NCI-H2081 treated with DMSO at 0.1 percent for 48 hours (cell line): ENCODE measurements at regions not wholly inside any gene's neighbourhood (a gene's known extent, or its start where the extent isn't known, plus 50 kb on each side); places are given as distances from the start of the nearest gene placed in this dataset.

Experiments used
- DNase-seq: peaks from one replicate; lab custom pipeline; 2025; lab: John Stamatoyannopoulos, UW

DNA sequence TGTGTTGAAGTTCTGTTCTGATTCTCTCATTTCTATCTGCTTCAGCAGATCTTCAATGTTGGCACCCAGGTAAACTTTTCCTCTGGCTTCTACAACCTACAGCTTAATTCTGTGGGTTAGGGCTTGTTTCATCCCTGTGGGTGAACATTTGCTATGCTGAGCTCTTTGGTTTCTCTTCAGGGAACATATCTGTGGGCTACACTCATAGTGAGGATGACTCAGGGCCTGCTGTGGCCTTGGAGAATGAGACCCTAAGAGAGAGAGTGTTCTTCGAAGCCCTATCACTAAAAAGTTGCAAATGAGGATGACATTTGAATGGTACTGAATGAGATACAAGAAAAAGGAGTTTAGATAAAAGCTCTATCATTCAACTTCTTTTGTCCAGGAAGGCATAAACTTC is 346.2 kb upstream of the CBLB start:
- DNase-seq, result no peak

DNA sequence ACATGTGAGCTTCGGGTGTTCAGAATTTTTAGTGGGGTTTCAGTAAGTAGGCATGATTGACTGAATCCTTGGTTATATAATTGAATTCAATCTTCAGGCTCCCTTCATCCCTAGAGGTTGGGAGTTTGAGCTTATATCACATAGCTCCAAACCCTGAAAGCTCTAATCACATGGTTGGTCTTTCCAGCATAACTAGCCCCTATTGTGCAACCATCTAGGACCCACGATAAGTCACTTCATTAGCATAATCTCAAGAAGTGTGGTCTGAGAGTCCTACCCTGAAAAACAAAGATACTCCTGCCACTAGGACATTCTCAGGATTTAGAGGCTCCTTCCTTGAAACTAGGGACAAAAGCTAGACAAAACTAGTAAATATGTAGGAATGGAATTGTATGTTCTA is 348.9 kb upstream of the CBLB start:
- DNase-seq, result no peak

DNA sequence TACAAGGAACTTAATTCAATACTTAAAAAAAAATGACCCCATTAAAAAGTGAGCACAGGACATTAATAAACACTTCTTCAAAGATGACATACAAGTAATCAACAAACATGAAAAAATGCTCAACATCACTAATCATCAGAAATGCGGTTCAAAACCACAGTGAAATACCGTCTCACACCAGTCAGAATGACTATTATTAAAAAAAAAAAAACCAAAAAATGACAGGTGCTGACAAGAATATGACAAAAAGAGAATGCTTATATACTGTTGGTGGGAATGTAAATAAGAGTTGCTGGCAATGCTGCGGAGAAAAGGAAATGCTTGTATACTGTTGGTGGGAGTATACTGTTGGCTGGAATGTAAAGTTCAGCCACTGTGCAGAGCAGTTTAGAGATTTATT is 358.3 kb upstream of the CBLB start:
- no peak for DNase-seq

DNA sequence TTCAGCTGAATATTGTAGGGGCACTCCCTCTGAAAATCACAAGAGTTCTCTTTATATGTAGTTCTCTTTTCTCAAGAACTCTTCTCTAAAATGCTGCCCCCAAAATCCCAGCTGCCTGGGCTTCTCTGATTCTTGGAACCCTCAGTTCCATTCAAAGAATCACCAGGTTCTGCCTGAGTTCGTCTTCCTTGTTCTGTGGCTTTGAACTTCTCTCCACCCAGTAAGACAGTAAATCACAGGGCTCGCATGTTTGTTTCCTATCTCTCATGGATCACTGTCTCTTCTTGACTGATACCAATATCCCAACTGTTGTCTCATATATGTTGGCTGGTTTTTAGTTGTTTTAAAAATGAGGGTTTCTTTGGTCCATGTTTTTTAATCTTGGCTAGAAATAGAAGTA is 359.5 kb upstream of the CBLB start:
- DNase-seq, result no peak

DNA sequence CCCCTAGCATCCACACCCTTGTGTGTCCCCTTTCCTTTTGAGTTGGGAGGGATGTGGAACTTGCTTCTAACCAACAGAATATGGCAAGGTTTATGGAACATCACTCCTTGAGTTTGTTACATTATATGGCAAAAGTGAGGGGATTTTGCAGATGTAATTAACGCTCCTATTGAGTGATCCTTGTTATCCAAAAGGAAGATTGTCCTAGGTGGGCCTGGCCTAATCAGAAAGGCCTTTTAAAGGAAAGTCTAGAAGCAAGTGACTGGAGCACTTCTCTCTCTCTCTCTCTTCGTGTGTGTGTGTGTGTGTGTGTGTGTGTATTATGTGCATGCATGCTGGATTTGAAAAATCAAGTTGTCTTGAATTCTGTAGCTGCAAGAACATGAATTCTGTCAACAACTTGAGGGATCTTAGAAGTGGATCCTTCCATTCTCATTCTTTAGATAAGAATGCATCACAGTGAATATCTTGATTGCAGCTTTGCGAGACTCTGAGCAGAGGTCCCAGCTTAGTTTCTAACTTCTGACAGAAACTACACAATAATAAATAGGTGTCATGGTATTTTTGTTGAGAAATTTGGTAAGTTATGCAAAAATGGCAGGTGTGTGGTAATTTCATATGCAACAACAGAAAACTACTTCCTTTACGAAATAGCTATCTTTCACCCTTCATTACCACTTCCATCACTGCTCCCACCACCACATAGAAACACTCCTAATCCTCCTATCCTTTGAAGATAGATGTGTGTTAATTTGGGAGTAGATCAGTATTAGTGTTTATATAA is 360.9 kb upstream of the CBLB start:
- DNase-seq, result no peak

DNA sequence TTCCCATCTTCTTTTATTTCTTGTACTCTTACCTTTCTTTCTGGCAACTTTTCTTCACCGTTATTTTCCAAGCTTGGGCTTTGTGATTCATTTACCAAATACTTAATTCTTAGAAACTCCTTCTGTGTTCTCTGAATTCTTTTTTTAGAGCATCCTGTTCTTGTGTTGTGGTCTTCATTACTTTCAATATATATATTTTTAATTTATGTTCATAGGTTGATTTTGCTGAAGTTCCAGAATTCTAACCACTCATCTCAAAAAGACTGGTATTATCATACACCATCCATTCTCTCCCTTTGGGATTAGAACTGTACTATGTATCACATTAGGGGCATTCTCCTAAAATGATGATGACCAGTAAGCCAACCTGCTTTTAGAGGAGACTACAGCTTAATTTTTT is 362.3 kb upstream of the CBLB start:
- DNase-seq, result no peak

DNA sequence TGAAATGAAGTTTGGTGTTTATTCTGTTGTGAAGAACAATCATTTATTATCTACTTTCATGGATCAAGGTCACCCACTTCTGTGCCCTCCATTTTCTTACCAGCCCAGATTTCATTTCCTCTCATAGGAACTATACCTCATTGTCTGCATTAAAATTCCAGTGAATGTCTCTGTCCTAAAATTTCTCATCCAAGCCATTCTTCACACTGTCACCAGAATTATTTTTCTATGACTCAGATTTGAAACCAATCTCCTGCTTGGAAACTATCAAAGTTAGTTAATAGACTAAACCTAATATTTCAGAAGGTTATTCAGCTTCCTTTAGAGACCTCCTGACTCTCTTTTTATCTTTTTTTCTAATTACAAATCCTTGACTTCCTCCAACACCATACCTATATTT is 364.1 kb upstream of the CBLB start:
- DNase-seq, result no peak

DNA sequence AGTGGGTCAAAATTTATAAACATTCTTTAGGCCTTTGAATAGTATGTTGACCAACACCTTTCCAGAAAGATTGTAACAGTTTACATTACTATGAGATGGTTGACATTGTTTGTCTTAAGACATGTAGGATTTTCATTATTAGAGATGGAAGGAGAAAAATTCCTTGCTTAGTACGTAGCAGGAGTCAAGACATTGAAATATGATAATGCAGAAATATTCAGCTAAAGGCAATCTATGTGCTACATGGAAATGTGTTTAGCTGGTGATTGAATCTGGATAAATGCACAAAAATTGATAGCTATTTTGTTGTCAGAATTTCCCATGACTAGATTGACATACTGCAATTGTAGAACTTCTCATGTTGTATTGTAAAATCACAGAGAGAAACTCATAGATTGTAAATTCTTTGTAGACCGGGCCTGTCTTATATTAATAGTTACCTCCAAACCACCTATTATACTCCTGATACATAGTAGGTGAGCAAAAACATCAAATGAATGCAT is 370.4 kb upstream of the CBLB start:
- no peak for DNase-seq

DNA sequence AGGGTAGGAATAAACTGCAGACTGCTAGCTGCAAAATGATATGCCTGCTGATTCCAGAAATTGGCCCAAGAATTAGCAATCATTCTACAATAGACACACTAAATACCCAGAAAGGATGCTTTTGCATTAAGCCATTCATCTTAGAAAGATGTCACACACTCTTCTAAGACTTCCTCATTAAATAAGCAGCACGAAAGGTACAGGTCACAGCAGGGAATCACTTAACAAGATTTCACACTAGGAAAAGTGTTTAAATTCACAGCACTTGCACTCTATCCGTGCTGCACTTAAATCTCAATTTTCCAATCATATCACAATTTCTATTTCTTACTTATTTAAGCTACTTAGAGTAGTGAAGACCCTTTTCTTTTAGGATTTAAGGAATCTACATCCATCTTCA is 372.8 kb upstream of the CBLB start:
- DNase-seq, result no peak

DNA sequence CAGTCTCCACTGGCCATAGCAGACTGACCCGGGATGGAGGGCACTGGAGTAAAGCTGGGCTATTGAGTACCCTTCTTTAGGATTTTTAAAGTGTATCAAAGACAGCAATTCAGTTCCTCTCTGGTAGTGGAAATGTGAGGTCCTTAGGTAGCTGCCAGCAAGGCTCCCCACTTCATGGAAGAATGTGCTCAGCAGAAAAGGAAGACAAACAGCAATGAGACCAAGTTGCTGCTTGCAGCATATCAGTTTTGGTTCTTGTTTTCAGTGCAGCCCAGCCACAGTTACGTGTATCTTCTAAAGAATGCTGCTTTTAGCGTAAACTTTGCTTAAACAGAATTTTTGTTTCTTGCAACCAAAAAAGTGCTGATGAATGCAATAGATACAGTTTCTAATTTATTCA is 374.0 kb upstream of the CBLB start:
- no peak for DNase-seq

DNA sequence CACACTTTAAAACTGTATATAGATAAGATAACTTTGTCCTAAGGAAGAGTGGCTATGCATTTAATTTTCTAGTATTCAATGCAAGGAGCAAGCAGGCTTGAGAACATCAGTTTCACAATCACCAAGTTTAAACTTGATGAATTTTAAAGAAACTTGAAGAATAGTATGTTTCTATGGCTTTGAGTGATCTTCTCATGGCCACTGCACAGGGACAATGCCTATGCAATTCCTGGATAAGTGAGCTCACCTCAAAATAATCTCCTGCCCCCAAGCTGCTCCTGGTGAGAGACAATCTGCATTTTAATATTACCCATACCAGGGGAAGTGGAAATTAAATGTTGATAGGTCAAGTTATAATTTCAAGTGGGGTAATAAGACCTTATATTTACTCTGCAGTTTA is 376.6 kb upstream of the CBLB start:
- no peak for DNase-seq

DNA sequence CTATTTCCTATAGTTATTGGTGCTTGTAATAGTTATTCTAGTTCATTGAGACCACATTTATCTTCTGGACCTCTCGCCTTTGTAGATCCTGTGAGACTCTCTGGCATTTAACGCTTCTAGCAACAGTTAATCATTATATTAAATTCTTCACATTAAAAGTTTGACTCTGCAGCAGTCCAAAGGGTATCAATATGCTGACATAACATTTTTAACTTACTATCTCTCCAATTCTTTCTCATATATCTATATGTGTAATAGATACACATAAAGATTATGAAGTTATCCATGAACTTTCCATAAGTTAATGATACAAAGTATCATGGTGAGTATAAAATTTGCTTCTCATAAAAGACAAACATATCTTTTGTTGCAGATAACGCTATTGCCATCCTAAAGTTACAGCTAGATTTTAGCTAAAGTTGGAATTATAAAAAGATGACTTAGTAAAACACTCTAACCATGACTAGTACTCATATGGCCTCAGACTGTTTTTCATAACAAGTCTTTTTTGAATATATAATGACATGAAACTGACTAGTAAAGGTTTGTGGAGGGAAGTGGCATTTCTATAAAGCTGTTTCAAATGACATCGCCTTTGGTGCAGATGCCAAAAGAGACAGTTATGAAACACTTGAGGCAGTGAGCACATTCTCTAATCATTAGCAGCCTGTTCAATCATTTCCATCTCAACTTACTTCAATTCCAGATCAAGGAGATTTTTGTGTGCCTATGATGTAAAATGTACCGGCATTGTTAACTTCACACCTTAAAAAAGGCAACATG is 379.3 kb upstream of the CBLB start:
- no peak for DNase-seq

DNA sequence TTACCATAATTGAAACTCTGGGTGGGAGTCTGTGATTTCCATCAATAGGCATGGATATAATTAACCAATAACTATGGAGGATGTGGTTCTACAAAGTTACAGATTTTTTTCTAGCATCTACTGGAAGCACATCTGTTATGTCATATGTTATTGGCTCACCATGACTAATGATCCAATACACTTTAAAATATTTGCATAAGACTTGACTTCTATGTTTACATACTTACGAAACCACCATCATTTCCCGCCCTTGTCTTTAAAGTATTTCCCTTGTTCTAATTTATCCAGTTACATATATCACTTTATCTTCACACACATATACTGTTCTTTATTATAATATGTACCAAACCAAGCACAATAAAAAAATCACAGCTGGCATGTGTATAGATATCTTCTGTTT is 380.3 kb upstream of the CBLB start:
- DNase-seq, result no peak

DNA sequence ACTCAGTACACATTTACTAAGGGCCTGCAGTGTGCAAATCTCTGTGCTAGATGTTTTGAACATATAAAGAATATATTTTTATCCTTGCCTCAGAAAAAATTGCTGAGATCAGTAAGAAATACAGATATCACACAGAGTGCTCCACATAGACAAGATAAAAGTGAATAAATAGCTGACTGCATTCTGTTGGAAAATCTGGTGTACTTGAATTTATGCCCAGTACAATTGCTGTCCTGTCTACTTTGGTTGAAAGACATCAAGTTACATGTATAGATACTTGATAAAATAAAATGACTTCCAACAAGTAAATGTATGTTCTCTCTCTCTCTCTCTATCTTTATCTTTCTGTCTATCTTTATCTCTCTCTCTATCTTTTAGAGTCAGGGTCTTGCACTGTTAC is 381.2 kb upstream of the CBLB start:
- DNase-seq, result no peak

DNA sequence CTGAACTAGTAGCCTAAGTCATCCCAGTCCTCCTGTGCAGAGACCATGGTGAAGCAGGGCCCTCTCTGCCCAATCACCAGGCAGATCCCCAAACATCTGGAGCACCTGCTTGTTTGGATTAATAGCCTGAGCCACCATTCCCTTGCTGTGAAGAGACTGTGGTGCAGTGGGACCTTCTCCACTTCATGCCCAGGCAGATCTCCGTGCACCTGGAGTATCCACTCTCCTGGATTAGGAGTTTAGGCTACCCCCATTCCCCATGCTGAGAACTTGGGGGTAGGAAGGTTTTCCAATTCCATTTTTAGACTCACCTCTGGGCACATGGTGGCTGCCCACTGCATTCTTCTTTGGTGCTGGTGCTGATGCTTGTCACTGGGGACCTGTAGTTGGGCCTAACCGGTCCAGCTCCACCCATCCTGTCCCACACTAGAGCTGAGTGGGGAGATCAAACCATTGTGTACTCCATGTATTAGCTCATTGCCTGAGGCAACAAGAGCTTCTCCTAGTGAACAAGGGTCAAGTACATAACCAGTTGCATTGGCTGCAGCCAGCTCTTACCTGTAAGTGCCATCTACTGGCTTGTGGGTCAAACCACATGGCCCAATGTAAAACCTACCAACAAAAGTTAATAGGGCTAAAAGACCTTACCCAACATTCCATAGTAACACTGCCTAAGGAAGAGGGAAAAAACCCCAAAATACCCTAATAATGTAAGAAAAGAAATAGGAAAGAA is 382.5 kb upstream of the CBLB start:
- no peak for DNase-seq

DNA sequence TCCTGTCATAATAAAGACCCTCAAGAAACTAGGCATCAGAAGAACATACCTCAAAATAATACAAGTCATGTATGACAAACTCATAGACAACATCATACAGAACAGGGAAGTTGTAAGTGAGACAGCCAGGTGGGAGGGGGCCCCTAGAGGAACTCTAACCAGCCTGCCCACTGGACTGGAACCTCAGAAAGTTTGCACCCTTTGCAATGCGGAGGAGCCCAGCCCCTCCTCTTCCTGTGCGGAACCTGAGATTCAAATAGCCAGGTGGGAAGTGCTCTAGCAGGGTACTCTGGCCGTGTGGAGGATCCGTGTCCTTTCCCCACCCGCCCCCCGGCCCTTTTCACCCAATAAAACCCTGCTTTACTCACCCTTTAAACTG is 387.0 kb upstream of the CBLB start:
- DNase-seq, result no peak

DNA sequence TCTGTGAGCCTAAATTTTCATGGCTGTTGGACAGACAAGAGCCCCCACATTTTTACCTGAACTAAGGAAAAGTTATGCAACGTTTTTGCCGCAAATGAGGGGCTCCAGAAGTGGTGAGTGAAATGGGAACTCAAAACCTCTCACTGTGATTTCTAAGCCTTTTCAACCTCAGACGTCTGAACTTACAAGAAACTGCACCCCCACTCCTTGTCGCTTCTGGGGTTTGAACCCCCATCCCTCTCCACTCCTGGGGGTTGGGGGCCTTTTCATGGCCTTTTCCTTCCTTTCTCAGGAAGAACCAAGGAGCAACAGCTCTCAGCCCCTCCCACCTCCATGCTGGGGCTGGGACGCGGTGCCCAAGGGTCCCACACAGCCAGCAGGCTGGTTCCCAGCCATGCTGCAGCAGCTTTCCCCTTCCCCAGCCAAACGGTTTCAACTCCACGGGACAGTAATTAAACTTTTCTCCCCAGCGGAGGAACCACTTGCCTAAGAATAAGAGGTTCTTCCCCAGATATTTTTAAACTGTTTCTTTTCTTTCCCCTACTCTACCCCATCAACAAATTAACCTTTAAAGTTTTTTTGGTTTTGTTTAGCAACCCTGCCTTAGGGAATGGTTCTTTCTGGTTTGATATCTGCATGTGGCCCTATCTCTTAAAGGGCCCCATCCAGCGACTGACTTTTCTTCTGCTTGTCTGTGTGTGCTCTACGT is 387.6 kb upstream of the CBLB start:
- DNase-seq, result no peak

DNA sequence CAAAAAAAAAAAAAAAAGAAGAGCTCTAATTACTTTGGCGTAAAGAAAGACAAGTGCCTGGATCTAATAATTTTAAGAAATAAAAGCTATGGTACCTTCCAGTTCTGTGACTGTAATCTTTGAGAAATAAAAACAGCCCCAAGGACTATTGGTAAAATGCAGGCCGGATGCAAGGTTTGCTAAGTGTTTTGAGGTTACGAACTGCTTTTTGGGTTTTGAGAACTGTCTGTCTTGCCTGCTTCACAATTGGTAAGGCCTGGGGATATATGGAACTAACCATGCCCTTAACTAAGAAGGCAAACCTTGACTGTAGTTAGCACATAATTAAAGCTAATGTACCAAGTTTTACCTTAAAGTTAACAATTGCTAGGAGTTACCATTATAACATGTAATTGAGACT is 388.4 kb upstream of the CBLB start:
- no peak for DNase-seq

DNA sequence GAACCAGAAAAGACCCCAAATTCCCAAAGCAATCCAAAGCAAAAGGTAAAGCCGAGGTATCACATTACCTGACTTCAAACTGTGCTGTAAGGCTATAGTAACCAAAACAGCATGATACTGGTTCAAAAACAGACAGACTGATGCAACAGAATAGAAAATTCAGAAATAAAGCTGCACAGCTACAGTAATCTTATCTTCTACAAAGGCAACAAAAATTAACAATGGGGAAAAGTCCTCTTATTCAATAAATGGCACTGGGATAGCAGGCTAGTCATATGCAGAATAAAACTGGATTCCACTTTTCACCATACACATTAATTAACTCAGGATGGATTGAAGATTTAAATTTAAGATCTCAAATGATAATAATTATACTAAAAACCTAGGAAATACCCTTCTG is 392.6 kb upstream of the CBLB start:
- DNase-seq, result no peak

DNA sequence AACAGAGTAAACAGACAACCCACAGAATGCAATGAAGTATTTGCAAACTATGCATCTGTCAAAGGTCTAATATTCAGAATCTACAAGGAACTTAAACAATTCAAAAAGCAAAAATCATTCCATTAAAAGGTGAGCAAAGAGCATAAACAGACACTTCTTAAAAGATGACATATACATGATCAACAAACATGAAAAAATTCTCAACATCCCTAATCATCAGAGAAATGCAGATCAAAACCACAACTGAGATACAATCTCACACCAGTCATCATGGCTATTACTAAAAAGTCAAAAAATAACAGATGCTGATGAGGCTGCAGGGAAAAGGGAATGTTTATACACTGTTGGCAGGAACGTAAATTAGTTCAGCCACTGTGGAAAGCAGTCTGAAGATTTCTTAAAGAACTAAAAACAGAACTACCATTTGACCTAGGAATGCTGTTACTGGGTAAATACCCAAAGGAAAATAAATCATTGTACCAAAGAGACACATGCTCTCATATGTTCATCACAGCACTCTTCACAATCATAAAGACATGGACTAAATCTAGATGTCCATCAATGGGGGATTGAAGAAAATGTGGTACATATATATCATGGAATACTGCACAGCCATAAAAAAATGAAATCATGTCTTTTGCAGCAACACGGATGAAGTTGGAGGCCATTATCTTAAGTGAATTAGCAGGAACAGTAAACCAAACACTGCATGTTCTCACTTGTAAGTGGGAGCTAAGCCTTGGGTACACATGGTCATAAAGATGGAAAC is 393.3 kb upstream of the CBLB start:
- DNase-seq, result no peak

DNA sequence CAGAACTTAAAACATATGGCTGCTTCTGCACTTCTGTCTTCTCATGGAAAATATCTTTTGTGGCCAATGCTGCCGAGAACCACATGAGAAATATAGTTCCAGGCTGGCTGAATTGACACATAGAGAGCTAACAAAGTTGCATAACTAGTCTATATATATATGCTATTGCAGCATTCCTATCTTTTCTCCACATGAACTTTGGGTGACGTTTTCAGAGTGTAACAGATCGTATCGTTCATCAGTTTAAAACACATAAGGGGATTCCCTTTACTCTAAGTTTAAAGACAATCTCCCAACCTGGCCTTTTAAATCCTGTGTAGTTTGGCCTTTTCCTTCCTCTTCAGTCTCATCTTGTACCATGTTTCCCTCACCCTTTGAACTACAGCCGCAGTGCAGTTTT is 394.2 kb upstream of the CBLB start:
- DNase-seq, result no peak

DNA sequence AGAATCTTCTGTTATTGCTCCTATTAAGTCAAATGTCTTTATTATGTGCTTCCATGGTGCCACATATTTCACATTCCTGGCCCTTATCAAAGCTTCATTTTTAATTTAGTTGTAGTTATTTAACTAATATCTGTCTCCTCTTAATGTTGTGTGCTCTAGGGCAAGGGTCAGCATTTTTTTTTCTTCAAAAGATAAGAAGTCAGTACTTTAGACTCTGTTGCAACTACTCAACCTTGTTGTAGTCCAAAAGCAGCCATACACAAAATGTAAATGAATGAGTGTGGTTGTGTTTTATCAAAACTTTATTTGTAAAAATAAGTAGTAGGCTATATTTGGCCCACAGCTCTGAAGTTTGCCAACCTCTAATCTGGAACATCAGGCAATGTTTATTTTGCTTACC is 394.7 kb upstream of the CBLB start:
- no peak for DNase-seq
